B cell (primary cell): ENCODE measurements at regions not wholly inside any gene's neighbourhood (a gene's known extent, or its start where the extent isn't known, plus 50 kb on each side); places are given as distances from the start of the nearest gene placed in this dataset.

ENCODE experiments used
- ATAC-seq: fragments of 200-7000 bp; cut with Tn5 transposase; one replicate; pipeline ENCODE4 v1.10.0; 2021; ENCODE audit warnings: low read depth, mild to moderate bottlenecking, moderate number of reproducible peaks, moderate library complexity
- CTCF ChIA-PET: fragments of 350-600 bp; sonication (Branson Sonifier 250); formaldehyde crosslinking; loops from one replicate; lab custom pipeline; 2021; ENCODE audit warnings: antibody characterized with exemption, inconsistent platforms; lab: Charles Lee
- POLR2A ChIA-PET: fragments of 350-600 bp; sonication (Branson Sonifier 250); formaldehyde crosslinking; loops from one replicate; lab custom pipeline; 2021; ENCODE audit warnings: antibody characterized with exemption; lab: Charles Lee
- DNase-seq: peaks from one replicate; pipeline ENCODE4 v3.0.0; 2013
- H2AFZ ChIP-seq: 2 replicates; pipeline ENCODE4 v1.6.1; 2012; ENCODE audit warnings: mild to moderate bottlenecking, low read depth, low read length; ENCODE audit not compliant: insufficient read depth, poor library complexity, severe bottlenecking
- H3K27ac ChIP-seq, 2 donors: 1 replicate in 1 of 2; 2 replicates in 1 of 2; pipeline ENCODE4 v1.5.1; 2012 to 2013; ENCODE audit warnings: low read length in 2 of 2, mild to moderate bottlenecking in 2 of 2, moderate library complexity in 1 of 2
- H3K27me3 ChIP-seq, 4 experiments: fragments of 200-600 bp in 1 of 4; sonication (generic) in 1 of 4; replicated peaks in 1 of 4; 1 replicate in 2 of 4; 2 replicates in 2 of 4; pipeline versions ENCODE4 v1.6.1 to v1.7.0; 2013 to 2016; ENCODE audit warnings: low read length in 3 of 4, mild to moderate bottlenecking in 2 of 4, mixed read lengths in 1 of 4, moderate library complexity in 1 of 4; ENCODE audit not compliant: insufficient read depth in 4 of 4, control insufficient read depth in 3 of 4; ENCODE audit errors: control extremely low read depth in 1 of 4
- H3K36me3 ChIP-seq, 2 experiments: replicated peaks in 1 of 2; 1 replicate in 1 of 2; 2 replicates in 1 of 2; pipeline versions ENCODE4 v1.6.1 to v1.7.1; 2013; ENCODE audit warnings: low read length in 1 of 2; ENCODE audit not compliant: insufficient read depth in 2 of 2, control insufficient read depth in 1 of 2; ENCODE audit errors: control extremely low read depth in 1 of 2, extremely low read depth in 1 of 2
- H3K4me1 ChIP-seq, 2 donors: fragments of 200-600 bp in 1 of 2; sonication (generic) in 1 of 2; 1 replicate in 1 of 2; 2 replicates in 1 of 2; pipeline versions ENCODE4 v1.5.1 to v1.6.1; 2013 to 2017; ENCODE audit warnings: low read length in 2 of 2; ENCODE audit not compliant: control insufficient read depth in 2 of 2, insufficient read depth in 2 of 2
- H3K4me2 ChIP-seq: replicated peaks from 2 replicates; pipeline ENCODE3; 2012; ENCODE audit warnings: mild to moderate bottlenecking, low read depth, low read length; ENCODE audit not compliant: poor library complexity, severe bottlenecking
- H3K4me3 ChIP-seq, 5 experiments: fragments of 200-600 bp in 1 of 5; sonication (generic) in 1 of 5; 1 replicate in 3 of 5; 2 replicates in 2 of 5; pipeline versions ENCODE4 v1.5.1 to v1.7.0; 2011 to 2016; ENCODE audit warnings: low read length in 4 of 5, mild to moderate bottlenecking in 4 of 5, low read depth in 2 of 5, control low read depth in 1 of 5, moderate library complexity in 1 of 5; ENCODE audit not compliant: insufficient read depth in 1 of 5; ENCODE audit errors: control extremely low read depth in 1 of 5, extremely low read depth in 1 of 5
- H3K79me2 ChIP-seq: fragments of 200-600 bp; sonication (generic); one replicate; pipeline ENCODE4 v1.6.0; 2016; ENCODE audit warnings: low read length; ENCODE audit not compliant: control insufficient read depth, insufficient read depth
- H3K9ac ChIP-seq: fragments of 200-600 bp; sonication (generic); 2 replicates; pipeline ENCODE4 v1.6.1; 2017; ENCODE audit warnings: mild to moderate bottlenecking, low read length, moderate library complexity
- H3K9me3 ChIP-seq, 3 donors: one replicate each; pipeline versions ENCODE4 v1.6.1 to v1.7.1; 2013; ENCODE audit warnings: low read length in 2 of 3; ENCODE audit not compliant: control insufficient read depth in 2 of 3, insufficient read depth in 1 of 3; ENCODE audit errors: control extremely low read depth in 1 of 3
- H4K20me1 ChIP-seq: 2 replicates; pipeline ENCODE4 v1.6.0; 2012; ENCODE audit warnings: mild to moderate bottlenecking, low read length; ENCODE audit not compliant: insufficient read depth, control insufficient read depth, poor library complexity, severe bottlenecking
- H3K27ac Mint-ChIP-seq: one replicate; pipeline ENCODE4 v1.8.0; 2021; ENCODE audit warnings: mixed read lengths
- H3K27me3 Mint-ChIP-seq: one replicate; pipeline ENCODE4 v1.8.0; 2021; ENCODE audit warnings: mixed read lengths
- H3K4me1 Mint-ChIP-seq: one replicate; pipeline ENCODE4 v1.8.0; 2021; ENCODE audit warnings: mixed read lengths
- H3K4me3 Mint-ChIP-seq: one replicate; pipeline ENCODE4 v1.8.0; 2021; ENCODE audit warnings: mixed read lengths
- H3K9me3 Mint-ChIP-seq: one replicate; pipeline ENCODE4 v1.8.0; 2022; ENCODE audit warnings: mixed read lengths; ENCODE audit not compliant: insufficient read depth
- CTCF ChIP-seq: fragments of 200-600 bp; IDR thresholded peaks from one replicate; pipeline ENCODE4 v1.8.0; 2022; ENCODE audit warnings: antibody characterized with exemption, mild to moderate bottlenecking
- EZH2 ChIP-seq: IDR thresholded peaks from 2 replicates; pipeline ENCODE4 v1.6.1; 2012; ENCODE audit warnings: borderline replicate concordance, low read depth, mild to moderate bottlenecking, moderate library complexity, low read length; ENCODE audit not compliant: insufficient read depth, poor library complexity, severe bottlenecking
- WGBS: methylation state at CpG from one replicate; pipeline ENCODE4 v1.1.5; 2013; ENCODE audit warnings: missing lambda C conversion rate; ENCODE audit not compliant: insufficient coverage; 5-methylcytosine and 5-hydroxymethylcytosine counted together
- intact Hi-C: fragments of 100-400 bp; cut with micrococcal nuclease; formaldehyde crosslinking; loops from one replicate; pipeline ENCODE4 v1.10.0; 2022

- Histone ChIP-seq H3K4me3 (no peak overlapping the region), H3K9me3 (no peaks in the 10 kb centered on the region), H3K4me2 (no peak overlapping the region), H2AFZ (no peak overlapping the region), H3K27ac (no peak overlapping the region), H4K20me1 (no peaks in the 10 kb centered on the region), H3K79me2 (no peaks in the 10 kb centered on the region), H3K36me3 (no peaks in the 10 kb centered on the region), H3K4me1 (no peaks in the 10 kb centered on the region), H3K9ac (no peak overlapping the region), H3K27me3 (no peaks in the 10 kb centered on the region)
- Mint-ChIP-seq H3K27ac (no peak overlapping the region), H3K4me3 (no peak overlapping the region), H3K27me3 (no peaks in the 10 kb centered on the region), H3K9me3 (no peaks in the 10 kb centered on the region), H3K4me1 (no peaks in the 10 kb centered on the region)
- intact Hi-C loops, result no loop called here
- CTCF ChIA-PET, result no interaction called here
- no CpG with 5 or more reads among the region's 1 CpG for WGBS
- no peak for ATAC-seq
- TF ChIP-seq EZH2, result no peak
- POLR2A ChIA-PET, result no interaction called here
- DNase-seq, result no peak
Measured at GRCh38 chr2:188134241-188134640, 157.4 kb upstream of the GULP1 start.

GRCh38 chr2:188138313-188138712 lies 153.4 kb upstream of the GULP1 start:
- Mint-ChIP-seq H3K4me1 (no peaks in the 10 kb centered on the region), H3K27ac (no peak overlapping the region), H3K27me3 (no peaks in the 10 kb centered on the region), H3K4me3 (no peak overlapping the region), H3K9me3 (no peaks in the 10 kb centered on the region)
- Histone ChIP-seq H3K36me3 (no peaks in the 10 kb centered on the region), H3K9me3 (no peaks in the 10 kb centered on the region), H3K4me3 (no peak overlapping the region), H4K20me1 (no peaks in the 10 kb centered on the region), H3K9ac (no peak overlapping the region), H3K4me1 (no peaks in the 10 kb centered on the region), H3K27me3 (no peaks in the 10 kb centered on the region), H3K4me2 (no peak overlapping the region), H2AFZ (no peak overlapping the region), H3K27ac (no peak overlapping the region), H3K79me2 (no peaks in the 10 kb centered on the region)
- no peak for TF ChIP-seq EZH2
- no peak for TF ChIP-seq CTCF
- DNase-seq (no peak), ATAC-seq (no peak)
- ChIA-PET POLR2A (no interaction called here), CTCF (no interaction called here)
- intact Hi-C loops, result no loop called here
